WTC11 (cell line): ENCODE measurements at regions not wholly inside any gene's neighbourhood (a gene's known extent, or its start where the extent isn't known, plus 50 kb on each side); places are given as distances from the start of the nearest gene placed in this dataset.

Experiments
- ATAC-seq: fragments of 200-7000 bp; cut with Tn5 transposase; 2 replicates; pipeline ENCODE4 v1.10.0; 2021; ENCODE audit warnings: mild to moderate bottlenecking, moderate library complexity
- CTCF ChIA-PET: fragments of 300-600 bp; sonication (Branson Sonifier 250); formaldehyde crosslinking; loops from one replicate; lab custom pipeline; 2021; ENCODE audit warnings: antibody characterized with exemption; lab: Charles Lee
- POLR2A ChIA-PET: fragments of 350-600 bp; sonication (Branson Sonifier 250); formaldehyde crosslinking; loops from one replicate; lab custom pipeline; 2021; ENCODE audit warnings: antibody characterized with exemption; lab: Charles Lee
- DNase-seq: peaks from one replicate; pipeline ENCODE4 v3.0.0; 2021; ENCODE audit warnings: low spot score
- H3K27ac Mint-ChIP-seq: 2 replicates; pipeline ENCODE4 v1.8.0; 2021; ENCODE audit warnings: mixed read lengths
- H3K27me3 Mint-ChIP-seq: 2 replicates; pipeline ENCODE4 v1.8.0; 2021; ENCODE audit warnings: low read depth, mild to moderate bottlenecking, moderate library complexity, mixed read lengths
- H3K36me3 Mint-ChIP-seq: 2 replicates; pipeline ENCODE4 v1.8.0; 2021; ENCODE audit warnings: mixed read lengths
- H3K4me1 Mint-ChIP-seq: 2 replicates; pipeline ENCODE4 v1.8.0; 2022; ENCODE audit warnings: mixed read lengths
- H3K4me3 Mint-ChIP-seq: 2 replicates; pipeline ENCODE4 v1.8.0; 2021; ENCODE audit warnings: mild to moderate bottlenecking, moderate library complexity, mixed read lengths
- H3K9me3 Mint-ChIP-seq: 2 replicates; pipeline ENCODE4 v1.8.0; 2021; ENCODE audit warnings: mixed read lengths
- ATF1 ChIP-seq: sonication (generic); formaldehyde crosslinking; IDR thresholded peaks from 2 replicates; pipeline ENCODE4 v1.8.1; 2023; ENCODE audit warnings: mild to moderate bottlenecking, moderate library complexity, missing genetic modification reagents
- ATF3 ChIP-seq: sonication (generic); formaldehyde crosslinking; conservative IDR thresholded peaks from 2 replicates; pipeline ENCODE4 v1.8.1; 2022; ENCODE audit warnings: mild to moderate bottlenecking, missing genetic modification reagents
- EMX1 ChIP-seq: fragments of 250-450 bp; sonication (Bioruptor Pico); IDR thresholded peaks from 2 replicates; pipeline ENCODE4 v1.8.0; 2021; ENCODE audit warnings: mild to moderate bottlenecking
- ETV6 ChIP-seq: sonication (generic); formaldehyde crosslinking; IDR thresholded peaks from 2 replicates; pipeline ENCODE4 v1.8.1; 2022; ENCODE audit warnings: mild to moderate bottlenecking, missing genetic modification reagents
- GTF2I ChIP-seq: fragments of 250-450 bp; sonication (Bioruptor Pico); conservative IDR thresholded peaks from 2 replicates; pipeline ENCODE4 v1.4.0; 2021; ENCODE audit warnings: mild to moderate bottlenecking
- MLX ChIP-seq: sonication (generic); formaldehyde crosslinking; IDR thresholded peaks from 2 replicates; pipeline ENCODE4 v1.8.1; 2023; ENCODE audit warnings: mild to moderate bottlenecking, missing genetic modification reagents, moderate library complexity
- TCF7 ChIP-seq: sonication (generic); formaldehyde crosslinking; IDR thresholded peaks from 2 replicates; pipeline ENCODE4 v1.8.0; 2022; ENCODE audit warnings: mild to moderate bottlenecking, low read depth, missing genetic modification reagents, moderate library complexity
- ZBTB21 ChIP-seq: sonication (generic); formaldehyde crosslinking; IDR thresholded peaks from 2 replicates; pipeline ENCODE4 v1.8.1; 2023; ENCODE audit warnings: mild to moderate bottlenecking, missing genetic modification reagents, borderline replicate concordance
- ZNF121 ChIP-seq: sonication (generic); formaldehyde crosslinking; IDR thresholded peaks from 2 replicates; pipeline ENCODE4 v1.8.0; 2023; ENCODE audit warnings: missing genetic modification reagents
- ZNF138 ChIP-seq: sonication (generic); formaldehyde crosslinking; conservative IDR thresholded peaks from 2 replicates; pipeline ENCODE4 v1.8.1; 2022; ENCODE audit warnings: mild to moderate bottlenecking, moderate library complexity, missing genetic modification reagents
- TF ChIP-seq, protein P1 (sequence below): sonication (generic); formaldehyde crosslinking; IDR thresholded peaks from 2 replicates; pipeline ENCODE4 v1.8.1; 2022; ENCODE audit warnings: missing genetic modification reagents, borderline replicate concordance
- TF ChIP-seq, protein P2 (sequence below): sonication (generic); formaldehyde crosslinking; IDR thresholded peaks from 2 replicates; pipeline ENCODE4 v1.8.1; 2022; ENCODE audit warnings: low read depth, missing genetic modification reagents, borderline replicate concordance
- TF ChIP-seq, protein P3 (sequence below): sonication (generic); formaldehyde crosslinking; IDR thresholded peaks from 2 replicates; pipeline ENCODE4 v1.8.0; 2022; ENCODE audit warnings: mild to moderate bottlenecking, missing genetic modification reagents
- TF ChIP-seq, protein P4 (sequence below): fragments of 250-450 bp; sonication (Bioruptor Pico); IDR thresholded peaks from 2 replicates; pipeline ENCODE4 v1.9.0; 2021; ENCODE audit warnings: moderate library complexity, mild to moderate bottlenecking, inconsistent platforms, borderline replicate concordance
- TF ChIP-seq, protein P5 (sequence below): sonication (generic); formaldehyde crosslinking; IDR thresholded peaks from 2 replicates; pipeline ENCODE4 v1.8.1; 2023; ENCODE audit warnings: mild to moderate bottlenecking, missing genetic modification reagents, borderline replicate concordance
- TF ChIP-seq, protein P6 (sequence below): sonication (generic); formaldehyde crosslinking; IDR thresholded peaks from 2 replicates; pipeline ENCODE4 v1.8.0; 2023; ENCODE audit warnings: missing genetic modification reagents, mild to moderate bottlenecking, borderline replicate concordance

DNA sequence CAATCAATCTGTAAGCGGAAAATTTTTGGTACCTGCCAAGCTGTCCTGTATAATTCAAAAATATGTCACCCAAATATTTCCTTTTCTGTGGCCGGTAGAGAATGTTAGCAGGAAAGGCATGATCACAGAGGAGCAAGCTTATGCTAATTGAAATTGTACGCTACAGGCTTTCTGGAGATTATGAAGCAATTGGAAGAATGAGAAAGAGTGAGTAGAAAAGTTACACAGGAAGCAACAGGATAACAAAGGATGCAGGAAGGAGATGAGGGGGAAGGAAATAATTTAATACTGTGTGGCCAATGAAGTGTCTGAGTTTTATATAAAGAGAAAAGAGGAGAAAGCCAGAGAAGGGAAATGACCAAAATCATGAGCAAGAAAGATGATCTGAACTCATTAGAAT lies 627.2 kb upstream of the STXBP6 start:
- ATAC-seq (no peak), DNase-seq (no peak)
- Mint-ChIP-seq H3K4me1 (no peaks in the 10 kb centered on the region), H3K36me3 (0 out of 2 replicates have a peak, but pooled peaks cover 6% of the 10 kb centered on the region), H3K9me3 (peaks cover 19% of the 10 kb centered on the region), H3K4me3 (no peak overlapping the region), H3K27me3 (no peaks in the 10 kb centered on the region), H3K27ac (no peak overlapping the region)
- CTCF ChIA-PET: interaction anchor here (1.4 kb wide), 1 partner anchor 139 kb away, joined by 3 read pairs; no protein-coding TSS in a partner anchor
- TF ChIP-seq, protein P1, sequence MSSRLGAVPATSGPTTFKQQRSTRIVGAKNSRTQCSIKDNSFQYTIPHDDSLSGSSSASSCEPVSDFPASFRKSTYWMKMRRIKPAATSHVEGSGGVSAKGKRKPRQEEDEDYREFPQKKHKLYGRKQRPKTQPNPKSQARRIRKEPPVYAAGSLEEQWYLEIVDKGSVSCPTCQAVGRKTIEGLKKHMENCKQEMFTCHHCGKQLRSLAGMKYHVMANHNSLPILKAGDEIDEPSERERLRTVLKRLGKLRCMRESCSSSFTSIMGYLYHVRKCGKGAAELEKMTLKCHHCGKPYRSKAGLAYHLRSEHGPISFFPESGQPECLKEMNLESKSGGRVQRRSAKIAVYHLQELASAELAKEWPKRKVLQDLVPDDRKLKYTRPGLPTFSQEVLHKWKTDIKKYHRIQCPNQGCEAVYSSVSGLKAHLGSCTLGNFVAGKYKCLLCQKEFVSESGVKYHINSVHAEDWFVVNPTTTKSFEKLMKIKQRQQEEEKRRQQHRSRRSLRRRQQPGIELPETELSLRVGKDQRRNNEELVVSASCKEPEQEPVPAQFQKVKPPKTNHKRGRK (CRISPR knock-in tag): no peak
- TF ChIP-seq EMX1 (CRISPR knock-in tag) (no peak), ZNF138 (CRISPR knock-in tag) (no peak), ATF3 (CRISPR knock-in tag) (no peak), MLX (CRISPR knock-in tag) (no peak), ETV6 (CRISPR knock-in tag) (no peak), ZNF121 (no peak)
- POLR2A ChIA-PET: no interaction called here

DNA sequence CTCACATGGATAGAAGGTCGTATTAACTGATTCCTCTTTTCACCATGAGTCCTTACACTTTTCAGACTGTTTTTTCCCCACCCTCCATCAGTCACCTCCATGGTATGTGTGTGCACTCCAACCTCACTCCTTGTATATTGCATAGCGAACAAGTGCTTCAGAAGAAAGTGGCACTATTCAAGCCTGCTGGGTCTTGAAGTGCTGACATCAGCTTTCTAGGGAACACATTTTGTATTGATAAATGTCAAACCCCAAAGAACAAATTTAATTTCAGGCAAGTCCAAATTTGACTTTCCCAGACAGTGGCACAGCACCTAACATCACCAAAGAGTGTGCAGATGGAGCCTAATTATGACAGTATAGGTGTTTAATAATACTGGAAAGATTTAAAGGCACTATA lies 617.4 kb upstream of the STXBP6 start:
- H3K27me3 Mint-ChIP-seq: no peaks in the 10 kb centered on the region
- DNase-seq (no peak), ATAC-seq (no peak)
- H3K4me3 Mint-ChIP-seq: no peak overlapping the region
- no peaks in the 10 kb centered on the region for H3K9me3 Mint-ChIP-seq
- ChIA-PET CTCF (no interaction called here), POLR2A (no interaction called here)
- TF ChIP-seq GTF2I (CRISPR knock-in tag) (no peak), ZBTB21 (no peak), ATF1 (CRISPR knock-in tag) (no peak)
- TF ChIP-seq, protein P2, sequence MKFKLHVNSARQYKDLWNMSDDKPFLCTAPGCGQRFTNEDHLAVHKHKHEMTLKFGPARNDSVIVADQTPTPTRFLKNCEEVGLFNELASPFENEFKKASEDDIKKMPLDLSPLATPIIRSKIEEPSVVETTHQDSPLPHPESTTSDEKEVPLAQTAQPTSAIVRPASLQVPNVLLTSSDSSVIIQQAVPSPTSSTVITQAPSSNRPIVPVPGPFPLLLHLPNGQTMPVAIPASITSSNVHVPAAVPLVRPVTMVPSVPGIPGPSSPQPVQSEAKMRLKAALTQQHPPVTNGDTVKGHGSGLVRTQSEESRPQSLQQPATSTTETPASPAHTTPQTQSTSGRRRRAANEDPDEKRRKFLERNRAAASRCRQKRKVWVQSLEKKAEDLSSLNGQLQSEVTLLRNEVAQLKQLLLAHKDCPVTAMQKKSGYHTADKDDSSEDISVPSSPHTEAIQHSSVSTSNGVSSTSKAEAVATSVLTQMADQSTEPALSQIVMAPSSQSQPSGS (CRISPR knock-in tag): no peak
- TF ChIP-seq, protein P3, sequence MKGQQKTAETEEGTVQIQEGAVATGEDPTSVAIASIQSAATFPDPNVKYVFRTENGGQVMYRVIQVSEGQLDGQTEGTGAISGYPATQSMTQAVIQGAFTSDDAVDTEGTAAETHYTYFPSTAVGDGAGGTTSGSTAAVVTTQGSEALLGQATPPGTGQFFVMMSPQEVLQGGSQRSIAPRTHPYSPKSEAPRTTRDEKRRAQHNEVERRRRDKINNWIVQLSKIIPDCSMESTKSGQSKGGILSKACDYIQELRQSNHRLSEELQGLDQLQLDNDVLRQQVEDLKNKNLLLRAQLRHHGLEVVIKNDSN (CRISPR knock-in tag): no peak
- no peaks in the 10 kb centered on the region for H3K4me1 Mint-ChIP-seq
- H3K36me3 Mint-ChIP-seq: no peaks in the 10 kb centered on the region
- H3K27ac Mint-ChIP-seq: no peak overlapping the region

DNA sequence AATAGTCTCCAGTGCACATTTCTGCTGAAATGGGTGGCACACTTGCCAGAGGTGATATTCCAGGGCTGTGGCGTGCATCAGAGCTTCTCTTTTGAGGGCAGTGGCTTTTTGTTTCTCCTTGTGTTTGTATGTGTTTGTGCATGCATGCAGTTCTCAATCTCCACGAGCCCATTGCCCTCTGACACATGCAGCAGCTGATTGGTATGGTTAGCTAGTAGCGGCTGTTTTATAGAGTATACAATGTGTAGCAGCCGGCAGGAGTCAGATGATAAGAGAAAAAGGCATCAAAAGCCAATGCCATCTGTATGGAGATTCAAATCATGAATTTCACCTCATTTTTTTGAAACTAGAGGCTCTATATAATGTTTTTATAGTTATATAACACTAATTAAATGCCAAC lies 616.9 kb upstream of the STXBP6 start:
- ATAC-seq (no peak), DNase-seq (no peak)
- H3K4me3 Mint-ChIP-seq: no peak overlapping the region
- H3K36me3 Mint-ChIP-seq: no peaks in the 10 kb centered on the region; the same call in 1 of the 2 replicates
- CTCF ChIA-PET: no interaction called here
- no peaks in the 10 kb centered on the region for H3K27me3 Mint-ChIP-seq
- no peak overlapping the region for H3K27ac Mint-ChIP-seq
- peaks cover 3% of the 10 kb centered on the region for H3K9me3 Mint-ChIP-seq
- no peaks in the 10 kb centered on the region for H3K4me1 Mint-ChIP-seq
- POLR2A ChIA-PET: no interaction called here
- TF ChIP-seq, protein P3 (CRISPR knock-in tag): no peak
- TF ChIP-seq, protein P4, sequence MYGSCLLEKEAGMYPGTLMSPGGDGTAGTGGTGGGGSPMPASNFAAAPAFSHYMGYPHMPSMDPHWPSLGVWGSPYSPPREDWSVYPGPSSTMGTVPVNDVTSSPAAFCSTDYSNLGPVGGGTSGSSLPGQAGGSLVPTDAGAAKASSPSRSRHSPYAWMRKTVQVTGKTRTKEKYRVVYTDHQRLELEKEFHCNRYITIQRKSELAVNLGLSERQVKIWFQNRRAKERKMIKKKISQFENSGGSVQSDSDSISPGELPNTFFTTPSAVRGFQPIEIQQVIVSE (CRISPR knock-in tag): no peak
- no peak for TF ChIP-seq TCF7 (CRISPR knock-in tag)
- TF ChIP-seq, protein P5, sequence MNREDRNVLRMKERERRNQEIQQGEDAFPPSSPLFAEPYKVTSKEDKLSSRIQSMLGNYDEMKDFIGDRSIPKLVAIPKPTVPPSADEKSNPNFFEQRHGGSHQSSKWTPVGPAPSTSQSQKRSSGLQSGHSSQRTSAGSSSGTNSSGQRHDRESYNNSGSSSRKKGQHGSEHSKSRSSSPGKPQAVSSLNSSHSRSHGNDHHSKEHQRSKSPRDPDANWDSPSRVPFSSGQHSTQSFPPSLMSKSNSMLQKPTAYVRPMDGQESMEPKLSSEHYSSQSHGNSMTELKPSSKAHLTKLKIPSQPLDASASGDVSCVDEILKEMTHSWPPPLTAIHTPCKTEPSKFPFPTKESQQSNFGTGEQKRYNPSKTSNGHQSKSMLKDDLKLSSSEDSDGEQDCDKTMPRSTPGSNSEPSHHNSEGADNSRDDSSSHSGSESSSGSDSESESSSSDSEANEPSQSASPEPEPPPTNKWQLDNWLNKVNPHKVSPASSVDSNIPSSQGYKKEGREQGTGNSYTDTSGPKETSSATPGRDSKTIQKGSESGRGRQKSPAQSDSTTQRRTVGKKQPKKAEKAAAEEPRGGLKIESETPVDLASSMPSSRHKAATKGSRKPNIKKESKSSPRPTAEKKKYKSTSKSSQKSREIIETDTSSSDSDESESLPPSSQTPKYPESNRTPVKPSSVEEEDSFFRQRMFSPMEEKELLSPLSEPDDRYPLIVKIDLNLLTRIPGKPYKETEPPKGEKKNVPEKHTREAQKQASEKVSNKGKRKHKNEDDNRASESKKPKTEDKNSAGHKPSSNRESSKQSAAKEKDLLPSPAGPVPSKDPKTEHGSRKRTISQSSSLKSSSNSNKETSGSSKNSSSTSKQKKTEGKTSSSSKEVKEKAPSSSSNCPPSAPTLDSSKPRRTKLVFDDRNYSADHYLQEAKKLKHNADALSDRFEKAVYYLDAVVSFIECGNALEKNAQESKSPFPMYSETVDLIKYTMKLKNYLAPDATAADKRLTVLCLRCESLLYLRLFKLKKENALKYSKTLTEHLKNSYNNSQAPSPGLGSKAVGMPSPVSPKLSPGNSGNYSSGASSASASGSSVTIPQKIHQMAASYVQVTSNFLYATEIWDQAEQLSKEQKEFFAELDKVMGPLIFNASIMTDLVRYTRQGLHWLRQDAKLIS (CRISPR knock-in tag): no peak
- TF ChIP-seq, protein P6, sequence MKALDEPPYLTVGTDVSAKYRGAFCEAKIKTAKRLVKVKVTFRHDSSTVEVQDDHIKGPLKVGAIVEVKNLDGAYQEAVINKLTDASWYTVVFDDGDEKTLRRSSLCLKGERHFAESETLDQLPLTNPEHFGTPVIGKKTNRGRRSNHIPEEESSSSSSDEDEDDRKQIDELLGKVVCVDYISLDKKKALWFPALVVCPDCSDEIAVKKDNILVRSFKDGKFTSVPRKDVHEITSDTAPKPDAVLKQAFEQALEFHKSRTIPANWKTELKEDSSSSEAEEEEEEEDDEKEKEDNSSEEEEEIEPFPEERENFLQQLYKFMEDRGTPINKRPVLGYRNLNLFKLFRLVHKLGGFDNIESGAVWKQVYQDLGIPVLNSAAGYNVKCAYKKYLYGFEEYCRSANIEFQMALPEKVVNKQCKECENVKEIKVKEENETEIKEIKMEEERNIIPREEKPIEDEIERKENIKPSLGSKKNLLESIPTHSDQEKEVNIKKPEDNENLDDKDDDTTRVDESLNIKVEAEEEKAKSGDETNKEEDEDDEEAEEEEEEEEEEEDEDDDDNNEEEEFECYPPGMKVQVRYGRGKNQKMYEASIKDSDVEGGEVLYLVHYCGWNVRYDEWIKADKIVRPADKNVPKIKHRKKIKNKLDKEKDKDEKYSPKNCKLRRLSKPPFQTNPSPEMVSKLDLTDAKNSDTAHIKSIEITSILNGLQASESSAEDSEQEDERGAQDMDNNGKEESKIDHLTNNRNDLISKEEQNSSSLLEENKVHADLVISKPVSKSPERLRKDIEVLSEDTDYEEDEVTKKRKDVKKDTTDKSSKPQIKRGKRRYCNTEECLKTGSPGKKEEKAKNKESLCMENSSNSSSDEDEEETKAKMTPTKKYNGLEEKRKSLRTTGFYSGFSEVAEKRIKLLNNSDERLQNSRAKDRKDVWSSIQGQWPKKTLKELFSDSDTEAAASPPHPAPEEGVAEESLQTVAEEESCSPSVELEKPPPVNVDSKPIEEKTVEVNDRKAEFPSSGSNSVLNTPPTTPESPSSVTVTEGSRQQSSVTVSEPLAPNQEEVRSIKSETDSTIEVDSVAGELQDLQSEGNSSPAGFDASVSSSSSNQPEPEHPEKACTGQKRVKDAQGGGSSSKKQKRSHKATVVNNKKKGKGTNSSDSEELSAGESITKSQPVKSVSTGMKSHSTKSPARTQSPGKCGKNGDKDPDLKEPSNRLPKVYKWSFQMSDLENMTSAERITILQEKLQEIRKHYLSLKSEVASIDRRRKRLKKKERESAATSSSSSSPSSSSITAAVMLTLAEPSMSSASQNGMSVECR (CRISPR knock-in tag): no peak
